ENCODE measurements at regions not wholly inside any gene's neighbourhood (a gene's known extent, or its start where the extent isn't known, plus 50 kb on each side); places are given as distances from the start of the nearest gene placed in this dataset.

GRCh38 chr16:26196802-26197201 is 505.0 kb downstream of the HS3ST4 start:
- no peak for TF ChIP-seq EZH2 (IDR thresholded peaks at IDR 0.05; ENCODE audit: insufficient read depth, poor library complexity, severe bottlenecking)
- no peak for TF ChIP-seq EZH2phosphoT487 (IDR thresholded peaks at IDR 0.05; ENCODE audit: insufficient read depth, low read depth)
